ENCODE measurements at regions not wholly inside any gene's neighbourhood (a gene's known extent, or its start where the extent isn't known, plus 50 kb on each side); places are given as distances from the start of the nearest gene placed in this dataset.
A peak's percentile ranks its signal among the peaks of the same experiment; 100 is the strongest.
"Not testable (repeated sequence)": the region's sequence is repeated elsewhere in the genome, so short reads cannot be mapped to it uniquely, and the experiment has no call there.

GRCh38 chr22:25340536-25340935 is 121.1 kb downstream of the CRYBB2 start:
- H3K27me3 Mint-ChIP-seq (ENCODE audit: low read depth); H3K9me3 Mint-ChIP-seq; H3K27ac Mint-ChIP-seq (ENCODE audit: unreplicated experiment); DNase-seq (ENCODE audit: low read depth, low spot score); H3K4me3 Mint-ChIP-seq: not testable (repeated sequence)
- Mint-ChIP-seq H3K36me3 (ENCODE audit: low read depth) (peaks cover 24% of the 10 kb centered on the region), H3K4me1 (peaks cover 10% of the 10 kb centered on the region)

- H3K9me3 Mint-ChIP-seq; H3K4me3 Mint-ChIP-seq; H3K27me3 Mint-ChIP-seq (ENCODE audit: low read depth); H3K4me1 Mint-ChIP-seq; DNase-seq (ENCODE audit: low read depth, low spot score); H3K27ac Mint-ChIP-seq (ENCODE audit: unreplicated experiment): not testable (repeated sequence)
- peaks cover 32% of the 10 kb centered on the region for H3K36me3 Mint-ChIP-seq (ENCODE audit: low read depth)
Observed at GRCh38 chr22:25344366-25344765, 124.9 kb downstream of the CRYBB2 start.

GRCh38 chr22:25346859-25347751 is 127.7 kb downstream of the CRYBB2 start:
- Mint-ChIP-seq H3K27ac (ENCODE audit: unreplicated experiment) (peak overlapping the region; percentile 84), H3K4me1 (no peaks in the 10 kb centered on the region), H3K9me3 (no peaks in the 10 kb centered on the region), H3K27me3 (ENCODE audit: low read depth) (no peaks in the 10 kb centered on the region), H3K36me3 (ENCODE audit: low read depth) (peaks cover 23% of the 10 kb centered on the region), H3K4me3 (no peak overlapping the region)
- TF ChIP-seq CTCF (conservative IDR thresholded peaks at IDR 0.05): no peak
- DNase-seq (ENCODE audit: low read depth, low spot score): no peak

- DNase-seq (ENCODE audit: low read depth, low spot score): no peak
- no peaks in the 10 kb centered on the region for H3K27me3 Mint-ChIP-seq (ENCODE audit: low read depth)
- H3K4me3 Mint-ChIP-seq: no peak overlapping the region
- H3K9me3 Mint-ChIP-seq: no peaks in the 10 kb centered on the region
- H3K4me1 Mint-ChIP-seq: no peaks in the 10 kb centered on the region
- H3K27ac Mint-ChIP-seq (ENCODE audit: unreplicated experiment): peak overlapping the region; percentile 84
- peaks cover 22% of the 10 kb centered on the region for H3K36me3 Mint-ChIP-seq (ENCODE audit: low read depth)
- no peak for TF ChIP-seq CTCF (conservative IDR thresholded peaks at IDR 0.05)
Observed at GRCh38 chr22:25347752-25348102, 128.3 kb downstream of the CRYBB2 start.

GRCh38 chr22:25348391-25348790 is 129.0 kb downstream of the CRYBB2 start:
- Mint-ChIP-seq H3K27me3 (ENCODE audit: low read depth) (no peaks in the 10 kb centered on the region), H3K27ac (ENCODE audit: unreplicated experiment) (no peak overlapping the region), H3K4me1 (no peaks in the 10 kb centered on the region), H3K4me3 (no peak overlapping the region), H3K9me3 (no peaks in the 10 kb centered on the region), H3K36me3 (ENCODE audit: low read depth) (peaks cover 22% of the 10 kb centered on the region)
- no peak for TF ChIP-seq CTCF (conservative IDR thresholded peaks at IDR 0.05)
- DNase-seq (ENCODE audit: low read depth, low spot score): no peak

- not testable (repeated sequence) for H3K4me3 Mint-ChIP-seq; H3K27ac Mint-ChIP-seq (ENCODE audit: unreplicated experiment); H3K9me3 Mint-ChIP-seq; DNase-seq (ENCODE audit: low read depth, low spot score); H3K4me1 Mint-ChIP-seq; H3K27me3 Mint-ChIP-seq (ENCODE audit: low read depth)
- peaks cover 16% of the 10 kb centered on the region for H3K36me3 Mint-ChIP-seq (ENCODE audit: low read depth)
Observed at GRCh38 chr22:25348996-25349395, 129.6 kb downstream of the CRYBB2 start.

GRCh38 chr22:25350551-25350971 is 131.1 kb downstream of the CRYBB2 start:
- DNase-seq (ENCODE audit: low read depth, low spot score): no peak
- H3K27ac Mint-ChIP-seq (ENCODE audit: unreplicated experiment): no peak overlapping the region
- no peak overlapping the region for H3K4me3 Mint-ChIP-seq
- no peaks in the 10 kb centered on the region for H3K27me3 Mint-ChIP-seq (ENCODE audit: low read depth)
- no peaks in the 10 kb centered on the region for H3K9me3 Mint-ChIP-seq
- no peak for TF ChIP-seq CTCF (conservative IDR thresholded peaks at IDR 0.05)
- H3K36me3 Mint-ChIP-seq (ENCODE audit: low read depth): peaks cover 16% of the 10 kb centered on the region
- H3K4me1 Mint-ChIP-seq: no peaks in the 10 kb centered on the region

Measured in neural crest cell (in vitro differentiated cells).